Tibial artery (tissue), 4 donors: ENCODE measurements at regions not wholly inside any gene's neighbourhood (a gene's known extent, or its start where the extent isn't known, plus 50 kb on each side); places are given as distances from the start of the nearest gene placed in this dataset.

Experiments
- DNase-seq, 2 donors: peaks; one replicate each; pipeline ENCODE4 v3.0.0-alpha.2; 2019
- H3K27ac ChIP-seq, 2 donors: fragments of 200-600 bp; sonication (generic) in 1 of 2; 1 replicate in 1 of 2; 2 replicates in 1 of 2; pipeline ENCODE4 v1.5.1; 2018 to 2019; ENCODE audit warnings: mild to moderate bottlenecking in 1 of 2
- H3K27me3 ChIP-seq, 2 donors: fragments of 200-600 bp; sonication (generic) in 1 of 2; one replicate each; pipeline versions ENCODE4 v1.5.1 to v1.6.0; 2016 to 2019
- H3K36me3 ChIP-seq, 3 donors: fragments of 200-600 bp; sonication (generic) in 2 of 3; one replicate each; pipeline ENCODE4 v1.5.1; 2016 to 2019; ENCODE audit warnings: mild to moderate bottlenecking in 2 of 3
- H3K4me1 ChIP-seq, 4 donors: fragments of 200-600 bp; sonication (generic) in 2 of 4; 1 replicate in 3 of 4; 2 replicates in 1 of 4; pipeline ENCODE4 v1.5.1; 2016 to 2019
- H3K4me3 ChIP-seq, 2 donors: fragments of 200-600 bp; sonication (generic) in 1 of 2; 1 replicate in 1 of 2; 2 replicates in 1 of 2; pipeline ENCODE4 v1.5.1; 2018 to 2019; ENCODE audit warnings: mild to moderate bottlenecking in 2 of 2
- H3K9me3 ChIP-seq, 3 donors: fragments of 200-600 bp; sonication (generic) in 1 of 3; one replicate each; pipeline ENCODE4 v1.5.1; 2016 to 2019
- CTCF ChIP-seq, 2 experiments: fragments of 200-600 bp in 1 of 2; fragments of 450-650 bp in 1 of 2; IDR thresholded peaks; one replicate each; pipeline ENCODE4 v1.5.1; 2017 to 2019; ENCODE audit warnings: antibody characterized with exemption in 2 of 2, mild to moderate bottlenecking in 1 of 2, moderate library complexity in 1 of 2
- intact Hi-C: fragments of 100-400 bp; cut with DNase I; formaldehyde crosslinking; loops from one replicate; pipeline ENCODE4 v1.15.0; 2023; ENCODE audit warnings: low total_unique reads

- Histone ChIP-seq H3K27ac (no peak overlapping the region), H3K36me3 (no peaks in the 10 kb centered on the region)
- intact Hi-C loops = no loop called here
Observed at GRCh38 chr16:55204923-55205322, 119.1 kb upstream of the IRX6 start.

GRCh38 chr16:55207693-55208428, 116.1 kb upstream of the IRX6 start:
- no peak for TF ChIP-seq CTCF (IDR thresholded peaks at IDR 0.05)
- DNase-seq = no peak
- no peak overlapping the region for H3K27ac ChIP-seq

More at GRCh38 chr16:55204923-55205322, 119.1 kb upstream of the IRX6 start:
- no peaks in the 10 kb centered on the region for H3K9me3 ChIP-seq
- H3K4me3 ChIP-seq = no peak overlapping the region
- no peaks in the 10 kb centered on the region for H3K27me3 ChIP-seq
- no peaks in the 10 kb centered on the region for H3K4me1 ChIP-seq
- no peak for DNase-seq
- no peak for TF ChIP-seq CTCF (IDR thresholded peaks at IDR 0.05)

GRCh38 chr16:55209626-55210025, 114.4 kb upstream of the IRX6 start:
- Histone ChIP-seq H3K27ac (no peak overlapping the region), H3K4me3 (no peak overlapping the region), H3K4me1 (no peaks in the 10 kb centered on the region), H3K9me3 (no peaks in the 10 kb centered on the region), H3K27me3 (no peaks in the 10 kb centered on the region), H3K36me3 (no peaks in the 10 kb centered on the region)
- TF ChIP-seq CTCF (IDR thresholded peaks at IDR 0.05) = no peak
- intact Hi-C loops = no loop called here
- no peak for DNase-seq

More at GRCh38 chr16:55207693-55208428, 116.1 kb upstream of the IRX6 start:
- intact Hi-C loops = no loop called here
- Histone ChIP-seq H3K4me3 (no peak overlapping the region), H3K9me3 (no peaks in the 10 kb centered on the region), H3K27me3 (no peaks in the 10 kb centered on the region), H3K4me1 (no peaks in the 10 kb centered on the region), H3K36me3 (no peaks in the 10 kb centered on the region)

- Histone ChIP-seq H3K4me1 (no peaks in the 10 kb centered on the region), H3K4me3 (no peak overlapping the region), H3K9me3 (no peaks in the 10 kb centered on the region), H3K36me3 (no peaks in the 10 kb centered on the region), H3K27me3 (no peaks in the 10 kb centered on the region), H3K27ac (no peak overlapping the region)
- no peak for TF ChIP-seq CTCF (IDR thresholded peaks at IDR 0.05)
- intact Hi-C loops = no loop called here
- no peak for DNase-seq
Observed at GRCh38 chr16:55212791-55213190, 111.2 kb upstream of the IRX6 start.

GRCh38 chr16:55214412-55214811, 109.6 kb upstream of the IRX6 start:
- no peak for TF ChIP-seq CTCF (IDR thresholded peaks at IDR 0.05)
- intact Hi-C loops = no loop called here

More at GRCh38 chr16:55214412-55214811, 109.6 kb upstream of the IRX6 start:
- H3K36me3 ChIP-seq = no peaks in the 10 kb centered on the region
- no peaks in the 10 kb centered on the region for H3K9me3 ChIP-seq
- H3K4me3 ChIP-seq = no peak overlapping the region
- no peak for DNase-seq
- H3K4me1 ChIP-seq = no peaks in the 10 kb centered on the region
- H3K27me3 ChIP-seq = no peaks in the 10 kb centered on the region
- H3K27ac ChIP-seq = no peak overlapping the region
